GM18508 (cell line): ENCODE measurements at regions not wholly inside any gene's neighbourhood (a gene's known extent, or its start where the extent isn't known, plus 50 kb on each side); places are given as distances from the start of the nearest gene placed in this dataset.
"Not testable (repeated sequence)": the region's sequence is repeated elsewhere in the genome, so short reads cannot be mapped to it uniquely, and the experiment has no call there.

Experiments used
- ATAC-seq: cut with Tn5 transposase; IDR thresholded peaks from one replicate; pipeline ENCODE4 v1.9.1; 2021; ENCODE audit warnings: moderate number of reproducible peaks; ENCODE audit not compliant: insufficient read depth, unreplicated experiment

DNA sequence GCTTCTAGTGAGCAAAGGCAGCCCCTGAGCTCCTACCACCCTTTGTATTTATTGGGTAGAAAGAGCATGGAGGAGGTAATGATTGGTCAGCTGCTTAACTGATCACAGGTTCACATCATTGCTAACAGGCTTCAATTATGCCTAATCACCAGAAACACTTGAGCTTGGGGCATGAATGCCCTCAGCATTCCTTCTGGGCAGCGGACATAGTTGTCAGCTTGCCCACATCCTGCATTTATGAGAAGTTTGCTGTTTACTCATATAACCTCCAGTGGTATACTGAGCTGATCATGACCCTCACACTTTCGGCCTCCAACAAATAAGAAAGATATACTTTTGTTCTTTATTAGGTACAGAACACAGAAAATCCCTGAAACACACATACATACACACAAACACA lies 140.3 kb upstream of the ODAD2 start:
- ATAC-seq: no peak

DNA sequence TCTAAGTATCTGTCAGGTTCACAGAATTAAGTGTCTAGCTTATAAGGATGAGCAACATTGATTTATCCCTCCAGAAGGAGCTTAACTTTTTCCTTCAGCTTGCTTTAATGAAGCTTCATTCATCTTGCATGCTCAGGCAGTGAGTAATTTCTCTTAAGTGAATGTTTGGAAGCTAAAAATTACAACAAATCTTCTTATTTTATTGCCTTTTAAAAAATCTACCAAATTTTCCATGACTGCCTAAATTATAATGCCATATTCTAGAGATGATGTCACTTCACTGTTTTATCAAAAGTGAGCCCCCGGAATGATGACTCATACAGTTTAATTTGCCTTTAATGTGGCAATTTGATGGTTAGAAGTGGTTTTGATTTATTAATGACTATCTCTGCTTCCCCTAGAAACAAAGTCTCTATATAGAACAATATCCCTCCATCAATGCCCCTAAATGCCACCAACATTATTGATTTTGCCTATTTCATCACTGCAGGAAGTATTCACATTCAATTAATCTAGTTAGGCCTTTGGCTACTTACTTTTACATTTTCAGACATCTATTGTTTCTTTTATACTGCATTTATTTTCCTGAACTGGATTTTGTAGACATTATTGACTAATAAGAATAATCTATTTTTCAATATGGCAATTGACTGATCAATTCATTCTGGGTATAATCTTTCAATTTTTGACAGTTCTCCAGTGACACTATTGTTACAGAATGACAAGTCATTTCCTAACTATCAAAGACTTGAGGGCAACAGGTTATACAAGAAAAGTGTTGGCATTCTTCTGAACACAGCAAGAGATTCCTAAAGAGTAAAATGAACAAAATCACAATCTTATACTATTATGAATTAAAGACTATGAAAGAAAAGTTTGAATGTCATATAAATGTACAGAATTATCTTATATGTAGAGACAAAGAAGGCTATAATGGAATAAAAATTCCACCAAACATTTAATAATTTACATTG lies 139.3 kb upstream of the ODAD2 start:
- no peak for ATAC-seq

DNA sequence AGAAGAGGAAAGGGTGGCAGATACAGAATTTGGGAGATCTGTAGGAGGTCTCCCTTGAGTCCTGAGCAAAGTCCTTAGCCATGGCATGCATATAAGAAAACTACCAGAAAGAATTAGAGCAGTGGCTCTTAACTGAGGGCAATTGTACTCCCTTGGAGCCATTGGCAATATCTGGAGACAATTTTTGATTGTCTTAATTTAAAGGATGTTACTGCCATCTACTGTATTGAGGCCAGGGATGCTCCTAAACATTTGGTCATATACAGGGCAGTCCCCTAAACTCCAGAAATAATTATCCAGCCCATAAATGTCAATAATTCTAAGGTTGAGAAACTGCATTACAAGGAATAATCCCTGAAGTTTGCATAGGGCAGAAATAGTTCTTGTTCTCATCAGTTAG lies 136.4 kb upstream of the ODAD2 start:
- no peak for ATAC-seq

DNA sequence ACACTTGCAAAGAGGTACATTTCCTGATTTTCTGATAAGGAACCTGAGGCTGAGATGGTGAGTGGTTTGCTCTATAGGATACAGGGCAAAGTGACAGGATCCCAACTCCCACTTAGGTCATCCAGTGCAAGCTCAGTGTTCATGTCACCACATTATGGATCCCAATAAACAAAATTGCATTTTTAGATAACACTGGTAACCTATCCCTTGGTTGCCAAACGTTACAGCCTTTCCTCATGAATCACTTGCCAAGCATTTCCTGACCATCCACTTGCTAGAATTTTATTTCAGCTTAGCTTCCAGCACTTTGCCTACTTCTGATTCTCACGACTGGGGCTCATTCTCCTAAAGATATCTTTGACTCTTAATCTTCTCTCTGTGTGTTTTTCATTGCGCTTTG lies 131.4 kb upstream of the ODAD2 start:
- no peak for ATAC-seq

DNA sequence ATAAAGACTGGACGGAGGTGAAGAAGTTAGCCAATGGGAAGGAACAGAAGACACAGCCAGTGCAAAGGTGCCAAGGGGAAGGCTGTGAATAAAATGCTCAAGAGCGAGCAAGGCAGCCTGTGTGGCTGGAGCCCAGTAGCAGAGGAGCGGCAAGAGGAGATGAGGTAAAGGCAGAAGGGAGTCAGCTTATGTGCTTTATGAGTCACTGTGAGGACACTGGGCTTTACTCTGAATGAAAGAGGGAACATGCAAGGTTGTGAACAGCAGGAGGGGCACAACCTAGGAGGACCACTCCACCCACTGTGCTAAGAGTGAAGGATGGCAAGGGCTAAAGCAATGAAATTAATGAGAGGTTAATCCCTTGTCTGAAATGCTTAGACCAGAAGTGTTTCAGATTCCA lies 129.0 kb upstream of the ODAD2 start:
- ATAC-seq: no peak

- ATAC-seq: no peak
Measured at GRCh38 chr10:28125701-28126100, 126.8 kb upstream of the ODAD2 start.

DNA sequence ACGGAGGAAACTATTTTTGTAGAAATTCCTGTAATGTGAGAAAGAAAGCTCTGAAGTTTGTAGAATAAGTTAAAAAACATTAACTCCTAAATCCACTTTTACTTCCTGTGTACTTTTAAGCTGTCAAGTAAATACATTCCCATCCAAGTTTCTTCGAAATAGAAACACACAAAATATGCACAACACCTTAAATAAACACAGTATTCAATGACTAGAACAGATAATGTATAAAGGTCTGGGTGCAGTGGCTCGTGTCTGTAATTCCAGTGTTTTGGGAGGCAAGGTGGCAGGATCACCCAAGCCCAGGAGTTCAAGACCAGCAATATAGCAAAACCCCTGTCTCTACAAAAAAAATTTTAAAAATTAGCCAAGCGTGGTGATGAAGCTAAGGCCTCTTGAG lies 121.9 kb upstream of the ODAD2 start:
- no peak for ATAC-seq

GRCh38 chr10:28120043-28120749 lies 121.3 kb upstream of the ODAD2 start:
- no peak for ATAC-seq

DNA sequence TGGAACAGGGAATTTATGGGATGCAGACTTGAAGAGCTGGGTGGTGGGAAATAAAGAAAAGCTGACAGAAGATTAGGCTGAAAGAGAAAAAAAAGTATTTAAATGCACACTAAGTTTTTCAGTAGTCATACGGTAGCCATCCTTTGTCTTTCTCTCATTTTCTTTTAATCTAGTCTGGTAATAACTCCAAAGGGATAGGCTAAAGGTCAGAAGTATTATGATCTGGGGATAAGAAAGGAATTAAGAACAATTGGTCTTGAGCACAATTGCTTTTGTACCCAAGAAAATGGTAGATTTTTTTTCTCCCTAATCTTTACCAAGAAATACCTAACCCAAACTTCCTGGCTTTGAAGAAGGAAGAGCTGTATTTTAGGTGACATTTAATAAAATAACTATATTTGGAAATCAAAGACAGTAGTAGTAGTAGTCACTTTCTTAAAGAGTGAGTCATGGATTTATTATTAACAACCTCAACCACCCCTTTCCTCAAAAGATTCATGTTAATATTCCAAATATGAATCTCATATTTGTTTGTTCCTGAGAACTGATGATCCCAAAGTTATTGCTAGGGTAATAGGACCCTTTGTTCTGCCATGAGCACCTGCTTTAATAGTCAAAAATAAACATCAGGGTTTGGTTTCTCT lies 120.2 kb upstream of the ODAD2 start:
- ATAC-seq: no peak

- ATAC-seq: no peak
Measured at GRCh38 chr10:28113202-28113601, 114.3 kb upstream of the ODAD2 start.

DNA sequence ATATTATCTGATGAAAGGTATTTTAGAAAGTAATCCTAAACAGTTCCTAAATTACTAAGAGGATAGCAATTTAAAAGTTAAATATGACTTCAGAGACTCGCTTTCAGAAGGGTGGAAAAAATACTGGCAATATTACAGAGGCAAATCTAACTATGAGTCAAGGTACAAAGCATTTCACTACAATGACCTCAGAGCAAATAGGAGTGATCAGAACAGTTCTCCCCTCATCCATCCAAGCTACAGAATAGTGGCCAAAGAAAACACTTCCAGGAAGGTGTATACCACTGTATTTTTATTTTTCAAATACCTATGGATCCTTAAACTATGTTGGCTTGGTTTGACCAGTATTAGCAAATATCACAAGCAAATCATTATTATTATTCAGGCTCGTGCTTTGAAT lies 112.8 kb upstream of the ODAD2 start:
- ATAC-seq: no peak

DNA sequence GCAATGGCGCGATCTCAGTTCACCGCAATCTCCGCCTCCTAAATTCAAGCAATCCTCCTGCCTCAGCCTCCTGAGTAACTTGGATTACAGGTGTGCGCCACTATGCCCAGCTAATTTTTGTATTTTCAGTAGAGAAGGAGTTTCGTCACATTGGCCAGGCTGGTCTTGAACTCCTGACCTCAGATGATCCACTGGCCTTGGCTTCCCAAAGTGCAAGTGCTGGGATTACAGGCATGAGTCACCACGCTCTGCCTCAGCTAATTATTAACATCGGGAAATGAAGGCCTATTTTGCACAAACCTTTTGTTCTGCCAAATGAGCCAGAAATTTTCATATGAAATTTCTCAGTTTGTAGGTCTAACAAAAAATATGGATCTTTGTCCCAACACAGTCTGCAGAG lies 106.7 kb upstream of the ODAD2 start:
- ATAC-seq: no peak

DNA sequence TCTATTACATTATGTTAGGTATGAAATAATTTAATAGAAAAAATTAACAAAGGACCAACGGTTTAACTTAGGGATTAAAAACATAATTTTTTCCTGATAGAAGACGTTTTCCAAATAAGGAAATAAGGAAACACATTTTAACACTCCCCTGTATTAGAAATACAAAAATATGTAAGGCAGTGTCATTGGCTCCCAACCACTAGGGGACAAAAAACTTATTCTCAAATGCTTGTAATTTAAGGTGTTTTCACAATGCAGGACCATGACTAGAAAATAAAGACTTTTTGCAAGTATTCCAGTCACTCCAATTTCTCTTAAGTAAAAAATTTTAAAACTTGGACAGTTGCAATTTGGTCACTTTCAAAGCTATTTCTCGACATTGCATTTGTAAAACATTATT lies 98.8 kb upstream of the ODAD2 start:
- no peak for ATAC-seq

- ATAC-seq: no peak
Measured at GRCh38 chr10:28095791-28096378, 97.0 kb upstream of the ODAD2 start.

DNA sequence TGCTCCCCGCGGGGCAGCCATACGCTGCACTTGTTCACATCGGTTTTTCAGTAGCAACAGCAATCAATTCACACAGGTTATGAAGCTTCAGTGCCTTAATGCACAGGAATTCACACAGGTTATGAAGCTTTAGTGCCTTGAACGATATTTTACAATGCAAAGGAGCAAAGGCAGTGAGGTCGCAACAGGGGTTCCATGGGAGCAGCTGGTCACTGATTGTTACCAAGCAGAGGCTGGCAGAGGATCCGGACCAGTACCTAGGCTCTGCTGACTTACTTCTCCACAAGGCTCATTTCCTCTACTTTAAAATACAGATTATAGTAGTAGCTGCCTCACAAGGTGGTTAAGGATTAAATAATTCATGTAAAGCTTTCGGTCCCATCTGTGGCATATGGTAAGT lies 95.2 kb upstream of the ODAD2 start:
- no peak for ATAC-seq

DNA sequence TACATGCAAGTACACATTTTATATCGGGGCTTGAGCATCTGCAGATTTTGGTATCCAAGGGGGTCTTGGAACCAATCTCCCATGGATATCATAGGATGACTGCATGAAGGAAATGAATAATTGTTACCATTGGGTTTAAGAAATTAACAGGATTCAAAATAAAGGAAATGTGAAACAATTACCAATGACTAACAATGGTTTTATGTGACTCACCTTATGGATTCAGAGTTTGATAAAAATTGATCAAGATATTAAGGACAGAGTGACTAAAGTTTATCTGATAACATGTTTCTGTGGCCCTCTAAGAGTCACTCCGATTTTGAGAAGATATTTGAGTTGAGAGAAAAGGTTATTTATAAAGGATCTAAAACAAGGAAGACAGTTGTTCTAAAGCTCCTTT lies 93.0 kb upstream of the ODAD2 start:
- no peak for ATAC-seq

- no peak for ATAC-seq
Measured at GRCh38 chr10:28090506-28090905, 91.6 kb upstream of the ODAD2 start.

- no peak for ATAC-seq
Measured at GRCh38 chr10:28089467-28089866, 90.6 kb upstream of the ODAD2 start.

DNA sequence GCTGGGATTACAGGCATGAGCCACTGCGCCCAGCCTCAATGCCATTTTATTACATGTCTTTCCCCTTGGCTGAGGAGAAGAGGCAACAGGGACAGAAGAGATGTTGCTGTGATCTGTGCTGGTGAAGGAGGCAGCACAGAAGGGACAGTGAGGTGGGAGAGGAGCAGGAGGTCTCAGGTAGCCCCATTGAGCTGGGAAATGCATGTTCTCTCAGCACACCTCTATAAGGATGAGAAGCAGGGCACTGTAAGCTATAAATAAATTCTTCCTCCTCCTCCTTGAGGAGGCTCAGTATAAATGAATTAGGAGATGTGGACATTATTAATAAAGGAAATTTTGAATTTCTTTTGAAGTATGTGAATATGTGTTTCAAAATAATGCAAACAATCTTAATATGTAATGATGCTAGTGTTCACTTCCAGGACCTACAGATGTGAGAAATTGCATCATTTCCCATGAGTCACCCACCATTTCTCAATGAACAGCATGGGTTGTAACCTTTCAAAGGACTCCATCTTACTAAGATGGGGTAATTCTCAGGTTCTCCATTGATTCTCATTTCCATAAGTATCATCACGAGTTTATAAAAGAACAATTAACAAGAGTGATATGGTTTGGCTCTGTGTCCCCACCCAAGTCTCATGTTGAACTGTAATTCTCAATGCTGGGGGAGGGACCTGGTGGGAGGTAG lies 88.9 kb upstream of the ODAD2 start:
- no peak for ATAC-seq

- not testable (repeated sequence) for ATAC-seq
Measured at GRCh38 chr10:28085760-28086159, 86.9 kb upstream of the ODAD2 start.
